ENCODE measurements at regions not wholly inside any gene's neighbourhood (a gene's known extent, or its start where the extent isn't known, plus 50 kb on each side); places are given as distances from the start of the nearest gene placed in this dataset.

GRCh38 chr7:110371709-110372108 lies 719.2 kb upstream of the LRRN3 start:
- H3K4me3 ChIP-seq (replicated peaks; ENCODE audit: low read depth, low read length) = no peak overlapping the region
- no peak for TF ChIP-seq CTCF (IDR thresholded peaks at IDR 0.05; ENCODE audit: insufficient read depth, low read length, poor library complexity, severe bottlenecking)
- no peaks in the 10 kb centered on the region for H3K27me3 ChIP-seq (replicated peaks; ENCODE audit: control insufficient read depth, insufficient read depth, low read length)
- DNase-seq (ENCODE audit: extremely low read depth, insufficient read length) = no peak
- H3K36me3 ChIP-seq (ENCODE audit: control insufficient read depth, insufficient read depth, low read length) = no peaks in the 10 kb centered on the region

DNA sequence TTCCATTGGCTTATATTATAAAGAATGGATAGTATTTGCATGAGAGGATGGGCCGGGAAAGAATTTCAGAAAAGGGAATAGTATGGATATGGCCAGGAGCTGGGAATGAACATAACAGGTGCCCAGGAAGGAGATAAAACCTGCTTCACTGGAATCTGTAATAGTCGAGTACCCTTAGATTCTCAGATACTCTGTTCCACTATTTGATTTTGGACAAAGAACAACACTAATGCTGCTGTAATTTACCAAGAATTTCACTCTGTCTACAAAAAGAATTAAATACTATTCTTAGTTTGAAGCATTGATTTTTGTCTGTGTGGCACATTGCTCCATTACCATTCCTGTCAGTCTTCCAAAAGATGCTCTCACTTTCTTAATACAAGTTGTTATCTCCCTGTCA lies 718.2 kb upstream of the LRRN3 start:
- TF ChIP-seq CTCF (IDR thresholded peaks at IDR 0.05; ENCODE audit: insufficient read depth, low read length, poor library complexity, severe bottlenecking) = no peak
- H3K36me3 ChIP-seq (ENCODE audit: control insufficient read depth, insufficient read depth, low read length) = no peaks in the 10 kb centered on the region
- H3K27me3 ChIP-seq (replicated peaks; ENCODE audit: control insufficient read depth, insufficient read depth, low read length) = no peaks in the 10 kb centered on the region
- no peak for DNase-seq (ENCODE audit: extremely low read depth, insufficient read length)
- H3K4me3 ChIP-seq (replicated peaks; ENCODE audit: low read depth, low read length) = no peak overlapping the region

DNA sequence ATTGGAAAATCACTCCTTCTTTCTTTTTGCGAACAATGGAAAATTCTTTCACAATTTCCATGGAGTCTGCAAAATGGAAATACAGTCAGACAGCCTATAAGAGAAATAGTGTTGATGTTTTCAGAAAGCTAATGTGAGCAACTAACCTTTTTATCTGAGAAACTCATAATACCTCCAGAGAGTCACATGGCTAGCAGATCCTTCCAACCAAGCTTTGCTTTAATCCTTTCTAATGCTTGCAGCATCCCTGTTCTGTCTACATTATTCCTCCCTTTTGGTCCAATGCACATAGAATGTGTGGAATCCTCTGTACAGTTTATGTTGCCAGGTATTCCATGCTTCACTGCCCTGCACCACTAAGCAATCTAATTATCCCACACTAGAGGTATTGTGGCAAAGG lies 717.5 kb upstream of the LRRN3 start:
- no peak overlapping the region for H3K4me3 ChIP-seq (replicated peaks; ENCODE audit: low read depth, low read length)
- TF ChIP-seq CTCF (IDR thresholded peaks at IDR 0.05; ENCODE audit: insufficient read depth, low read length, poor library complexity, severe bottlenecking) = no peak
- no peaks in the 10 kb centered on the region for H3K27me3 ChIP-seq (replicated peaks; ENCODE audit: control insufficient read depth, insufficient read depth, low read length)
- no peak for DNase-seq (ENCODE audit: extremely low read depth, insufficient read length)
- H3K36me3 ChIP-seq (ENCODE audit: control insufficient read depth, insufficient read depth, low read length) = no peaks in the 10 kb centered on the region

DNA sequence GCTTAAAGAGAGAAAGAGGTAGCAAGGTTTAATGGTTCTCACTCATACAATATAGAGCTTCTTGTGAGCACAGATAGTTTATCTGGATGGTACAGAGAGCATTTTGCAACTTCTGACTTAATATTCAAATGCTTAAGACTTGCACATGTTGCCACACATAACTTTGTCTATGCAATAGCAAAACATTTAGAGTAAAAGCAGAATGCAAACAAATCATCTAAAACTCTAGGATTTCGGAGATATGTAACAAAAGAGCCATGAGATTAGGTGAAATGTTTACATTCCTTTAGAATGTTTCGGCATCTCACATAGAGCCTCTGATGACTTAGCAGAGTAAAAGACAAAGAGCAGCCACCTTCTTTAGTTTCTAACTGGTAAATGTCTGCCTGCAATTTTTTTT lies 717.1 kb upstream of the LRRN3 start:
- no peaks in the 10 kb centered on the region for H3K27me3 ChIP-seq (replicated peaks; ENCODE audit: control insufficient read depth, insufficient read depth, low read length)
- DNase-seq (ENCODE audit: extremely low read depth, insufficient read length) = no peak
- H3K36me3 ChIP-seq (ENCODE audit: control insufficient read depth, insufficient read depth, low read length) = no peaks in the 10 kb centered on the region
- H3K4me3 ChIP-seq (replicated peaks; ENCODE audit: low read depth, low read length) = no peak overlapping the region
- TF ChIP-seq CTCF (IDR thresholded peaks at IDR 0.05; ENCODE audit: insufficient read depth, low read length, poor library complexity, severe bottlenecking) = no peak

- H3K4me3 ChIP-seq (replicated peaks; ENCODE audit: low read depth, low read length) = no peak overlapping the region
- H3K27me3 ChIP-seq (replicated peaks; ENCODE audit: control insufficient read depth, insufficient read depth, low read length) = no peaks in the 10 kb centered on the region
- DNase-seq (ENCODE audit: extremely low read depth, insufficient read length) = no peak
- TF ChIP-seq CTCF (IDR thresholded peaks at IDR 0.05; ENCODE audit: insufficient read depth, low read length, poor library complexity, severe bottlenecking) = no peak
- no peaks in the 10 kb centered on the region for H3K36me3 ChIP-seq (ENCODE audit: control insufficient read depth, insufficient read depth, low read length)
These were observed 715.9 kb upstream of the LRRN3 start for GRCh38 chr7:110375068-110375467.

DNA sequence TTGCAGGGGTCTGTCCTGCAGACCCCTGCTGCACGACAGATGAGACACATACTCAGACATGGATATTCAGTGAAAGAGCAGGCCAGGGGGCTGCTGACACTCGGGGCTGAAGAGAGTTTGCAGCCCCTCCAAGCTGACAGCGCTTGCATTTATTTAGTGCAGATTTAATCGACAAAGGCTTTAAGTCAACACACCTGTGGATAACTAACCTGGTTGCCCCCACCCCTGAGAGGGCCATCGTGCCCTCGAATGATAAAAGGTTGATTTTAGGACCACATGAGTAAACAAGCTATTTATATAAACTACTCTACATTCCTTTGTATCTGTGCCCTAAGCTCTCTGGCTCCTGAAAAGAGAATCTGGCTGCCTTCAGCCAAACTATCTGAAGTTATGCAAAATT lies 708.2 kb upstream of the LRRN3 start:
- no peak for TF ChIP-seq CTCF (IDR thresholded peaks at IDR 0.05; ENCODE audit: insufficient read depth, low read length, poor library complexity, severe bottlenecking)
- no peak overlapping the region for H3K4me3 ChIP-seq (replicated peaks; ENCODE audit: low read depth, low read length)
- no peaks in the 10 kb centered on the region for H3K36me3 ChIP-seq (ENCODE audit: control insufficient read depth, insufficient read depth, low read length)

More for the DNA sequence above, 708.2 kb upstream of the LRRN3 start:
- no peak for DNase-seq (ENCODE audit: extremely low read depth, insufficient read length)
- no peaks in the 10 kb centered on the region for H3K27me3 ChIP-seq (replicated peaks; ENCODE audit: control insufficient read depth, insufficient read depth, low read length)
